Hepatocyte (in vitro differentiated cells): ENCODE measurements at regions not wholly inside any gene's neighbourhood (a gene's known extent, or its start where the extent isn't known, plus 50 kb on each side); places are given as distances from the start of the nearest gene placed in this dataset.

Experiments
- DNase-seq: peaks from one replicate; pipeline ENCODE4 v3.0.0-alpha.2; 2016; ENCODE audit warnings: low spot score
- H2AFZ ChIP-seq: fragments of 200-600 bp; sonication (generic); 2 replicates; pipeline ENCODE4 v1.6.0; 2016; ENCODE audit warnings: antibody characterized with exemption, mild to moderate bottlenecking
- H3K27ac ChIP-seq: fragments of 200-600 bp; sonication (generic); 2 replicates; pipeline ENCODE4 v1.5.1; 2016; ENCODE audit warnings: mild to moderate bottlenecking
- H3K27me3 ChIP-seq: fragments of 200-600 bp; sonication (generic); 2 replicates; pipeline ENCODE4 v1.6.1; 2016
- H3K36me3 ChIP-seq: fragments of 200-600 bp; sonication (generic); replicated peaks from 2 replicates; pipeline ENCODE4 v1.5.1; 2016; ENCODE audit warnings: low read depth; ENCODE audit not compliant: insufficient read depth
- H3K4me1 ChIP-seq: fragments of 200-600 bp; sonication (generic); 2 replicates; pipeline ENCODE4 v1.5.1; 2016; ENCODE audit warnings: mild to moderate bottlenecking, moderate library complexity; ENCODE audit not compliant: insufficient read depth
- H3K4me2 ChIP-seq: fragments of 200-600 bp; sonication (generic); 2 replicates; pipeline ENCODE4 v1.6.0; 2016
- H3K4me3 ChIP-seq: fragments of 200-600 bp; sonication (generic); 2 replicates; pipeline ENCODE4 v1.5.1; 2016; ENCODE audit warnings: mild to moderate bottlenecking
- H3K79me2 ChIP-seq: fragments of 200-600 bp; sonication (generic); 2 replicates; pipeline ENCODE4 v1.6.0; 2017; ENCODE audit warnings: mild to moderate bottlenecking
- H3K9me2 ChIP-seq: fragments of 200-600 bp; sonication (generic); replicated peaks from 2 replicates; pipeline ENCODE4 v1.6.0; 2017; ENCODE audit warnings: mild to moderate bottlenecking; ENCODE audit not compliant: insufficient read depth
- H3K9me3 ChIP-seq: fragments of 200-600 bp; sonication (generic); 2 replicates; pipeline ENCODE4 v1.5.1; 2016; ENCODE audit warnings: low read depth, mild to moderate bottlenecking
- H4K20me1 ChIP-seq: fragments of 200-600 bp; sonication (generic); 2 replicates; pipeline ENCODE4 v1.6.0; 2016; ENCODE audit warnings: mild to moderate bottlenecking; ENCODE audit not compliant: insufficient read depth, poor library complexity, severe bottlenecking
- EZH2 ChIP-seq: fragments of 200-600 bp; sonication (generic); IDR thresholded peaks from 2 replicates; pipeline ENCODE4 v1.6.1; 2016; ENCODE audit warnings: antibody characterized with exemption, mild to moderate bottlenecking, borderline replicate concordance
- EZH2phosphoT487 ChIP-seq: fragments of 200-600 bp; sonication (generic); IDR thresholded peaks from one replicate; pipeline ENCODE4 v1.6.1; 2018; ENCODE audit warnings: antibody characterized with exemption, mild to moderate bottlenecking, low read depth, moderate library complexity; ENCODE audit not compliant: unreplicated experiment, severe bottlenecking
- WGBS: methylation state at CpG from one replicate; pipeline ENCODE4 v1.1.6; 2016; ENCODE audit warnings: low lambda C conversion rate; ENCODE audit errors: missing lambda C conversion rate; 5-methylcytosine and 5-hydroxymethylcytosine counted together
- TF ChIP-seq, protein P1 (sequence below): fragments of 200-600 bp; sonication (generic); IDR thresholded peaks from 2 replicates; pipeline ENCODE4 v1.5.1; 2016; ENCODE audit warnings: antibody characterized with exemption, mild to moderate bottlenecking; ENCODE audit not compliant: poor library complexity

DNA sequence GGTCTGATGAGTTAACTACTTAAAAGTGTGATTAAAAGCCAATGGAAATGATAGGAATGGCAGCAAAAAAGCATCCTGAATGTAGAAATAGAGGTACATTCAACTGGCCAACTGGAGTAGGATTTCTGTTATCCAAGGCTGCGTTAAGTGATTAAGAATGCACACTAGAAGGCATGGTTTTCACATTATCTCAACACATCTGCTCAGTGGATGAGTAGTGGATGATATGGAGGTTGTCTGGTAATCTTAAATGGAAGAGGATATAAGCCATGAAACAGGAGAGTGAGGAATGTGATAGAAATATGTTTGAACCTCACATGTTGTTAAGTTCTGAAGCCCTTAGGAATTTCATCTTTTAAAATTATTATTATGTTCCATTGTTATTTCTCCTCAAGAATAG is 839.9 kb downstream of the USP25 start:
- 74% methylated on average over 1 of the region's 1 CpG for WGBS
- Histone ChIP-seq H3K4me3 (no peak overlapping the region), H3K9me3 (no peaks in the 10 kb centered on the region), H4K20me1 (no peaks in the 10 kb centered on the region), H3K79me2 (no peaks in the 10 kb centered on the region), H3K4me2 (no peak overlapping the region), H3K36me3 (no peaks in the 10 kb centered on the region), H3K27me3 (no peaks in the 10 kb centered on the region), H3K9me2 (no peaks in the 10 kb centered on the region), H2AFZ (no peak overlapping the region), H3K4me1 (no peaks in the 10 kb centered on the region), H3K27ac (no peak overlapping the region)
- TF ChIP-seq EZH2 (no peak), EZH2phosphoT487 (no peak)
- TF ChIP-seq, protein P1, sequence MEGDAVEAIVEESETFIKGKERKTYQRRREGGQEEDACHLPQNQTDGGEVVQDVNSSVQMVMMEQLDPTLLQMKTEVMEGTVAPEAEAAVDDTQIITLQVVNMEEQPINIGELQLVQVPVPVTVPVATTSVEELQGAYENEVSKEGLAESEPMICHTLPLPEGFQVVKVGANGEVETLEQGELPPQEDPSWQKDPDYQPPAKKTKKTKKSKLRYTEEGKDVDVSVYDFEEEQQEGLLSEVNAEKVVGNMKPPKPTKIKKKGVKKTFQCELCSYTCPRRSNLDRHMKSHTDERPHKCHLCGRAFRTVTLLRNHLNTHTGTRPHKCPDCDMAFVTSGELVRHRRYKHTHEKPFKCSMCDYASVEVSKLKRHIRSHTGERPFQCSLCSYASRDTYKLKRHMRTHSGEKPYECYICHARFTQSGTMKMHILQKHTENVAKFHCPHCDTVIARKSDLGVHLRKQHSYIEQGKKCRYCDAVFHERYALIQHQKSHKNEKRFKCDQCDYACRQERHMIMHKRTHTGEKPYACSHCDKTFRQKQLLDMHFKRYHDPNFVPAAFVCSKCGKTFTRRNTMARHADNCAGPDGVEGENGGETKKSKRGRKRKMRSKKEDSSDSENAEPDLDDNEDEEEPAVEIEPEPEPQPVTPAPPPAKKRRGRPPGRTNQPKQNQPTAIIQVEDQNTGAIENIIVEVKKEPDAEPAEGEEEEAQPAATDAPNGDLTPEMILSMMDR = no peak
- no peak for DNase-seq

DNA sequence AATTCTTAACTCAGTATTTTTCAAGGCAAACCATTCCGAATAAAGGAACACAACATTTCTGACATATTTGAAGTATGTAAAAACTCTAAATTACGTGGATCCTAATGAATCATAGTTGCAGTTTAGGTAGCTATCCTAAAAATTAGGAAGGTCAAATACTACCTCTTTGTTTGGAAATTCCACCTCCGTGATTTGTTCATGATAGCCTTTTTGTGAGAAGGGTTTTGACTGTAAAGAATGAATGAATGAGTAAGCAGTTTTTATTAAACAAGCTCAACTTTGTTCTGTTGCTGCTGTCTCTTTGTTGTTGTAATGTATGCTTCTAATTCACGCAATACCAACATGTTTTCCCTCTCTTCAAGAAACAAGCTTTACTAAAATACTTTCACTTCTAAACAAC is 840.4 kb downstream of the USP25 start:
- DNase-seq = no peak
- H3K36me3 ChIP-seq = no peaks in the 10 kb centered on the region
- H4K20me1 ChIP-seq = no peaks in the 10 kb centered on the region
- H3K79me2 ChIP-seq = no peaks in the 10 kb centered on the region
- no peaks in the 10 kb centered on the region for H3K9me2 ChIP-seq
- H3K4me2 ChIP-seq = no peak overlapping the region
- H3K9me3 ChIP-seq = no peaks in the 10 kb centered on the region
- no peak overlapping the region for H3K4me3 ChIP-seq
- H2AFZ ChIP-seq = no peak overlapping the region
- 88% methylated on average over 4 of the region's 4 CpGs for WGBS
- TF ChIP-seq EZH2phosphoT487 (no peak), EZH2 (no peak)
- TF ChIP-seq, protein P1 = no peak
- no peaks in the 10 kb centered on the region for H3K4me1 ChIP-seq
- no peak overlapping the region for H3K27ac ChIP-seq
- H3K27me3 ChIP-seq = no peaks in the 10 kb centered on the region

DNA sequence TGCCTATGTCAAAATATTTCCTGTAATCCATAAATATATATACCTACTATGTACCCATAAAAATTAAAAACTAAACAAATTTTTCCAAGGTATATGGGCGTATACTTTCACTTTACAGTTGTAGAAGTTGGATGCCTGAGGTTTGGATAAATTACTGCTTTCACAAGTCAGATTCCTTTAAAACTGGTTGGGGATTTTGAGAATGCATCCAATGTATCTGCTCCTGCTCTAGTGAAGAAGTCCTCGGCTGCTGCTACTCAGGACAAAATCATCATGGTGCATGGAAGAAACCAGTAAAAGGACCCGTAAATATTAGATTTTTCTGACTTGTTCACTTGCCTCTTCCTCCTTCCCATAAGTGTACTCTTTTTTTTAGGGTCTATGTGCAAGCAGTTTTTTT is 841.1 kb downstream of the USP25 start:
- no peak overlapping the region for H3K4me2 ChIP-seq

More for the DNA sequence above, 841.1 kb downstream of the USP25 start:
- DNase-seq = no peak
- TF ChIP-seq EZH2 = no peak
- TF ChIP-seq EZH2phosphoT487 = no peak
- TF ChIP-seq, protein P1 = no peak
- H3K27ac ChIP-seq = no peak overlapping the region
- no peaks in the 10 kb centered on the region for H3K79me2 ChIP-seq
- H3K4me1 ChIP-seq = no peaks in the 10 kb centered on the region
- H3K9me2 ChIP-seq = no peaks in the 10 kb centered on the region
- H3K9me3 ChIP-seq = no peaks in the 10 kb centered on the region
- 90% methylated on average over 3 of the region's 3 CpGs for WGBS
- no peaks in the 10 kb centered on the region for H3K36me3 ChIP-seq
- no peaks in the 10 kb centered on the region for H3K27me3 ChIP-seq
- H4K20me1 ChIP-seq = no peaks in the 10 kb centered on the region
- H3K4me3 ChIP-seq = no peak overlapping the region
- H2AFZ ChIP-seq = no peak overlapping the region
